HEK293T (cell line): ENCODE measurements at regions not wholly inside any gene's neighbourhood (a gene's known extent, or its start where the extent isn't known, plus 50 kb on each side); places are given as distances from the start of the nearest gene placed in this dataset.
"Not testable (repeated sequence)": the region's sequence is repeated elsewhere in the genome, so short reads cannot be mapped to it uniquely, and the experiment has no call there.

Experiments
- CTCF ChIA-PET: fragments of 350-600 bp; formaldehyde crosslinking; extraction: SDS; loops from one replicate; lab custom pipeline; 2021; ENCODE audit warnings: antibody characterized with exemption, inconsistent platforms; lab: Yijun Ruan, JAX
- POLR2A ChIA-PET: fragments of 350-600 bp; formaldehyde crosslinking; extraction: SDS; loops from one replicate; lab custom pipeline; 2020; ENCODE audit warnings: antibody characterized with exemption, inconsistent platforms; lab: Yijun Ruan, JAX
- DNase-seq: peaks from one replicate; pipeline ENCODE4 v3.0.0; 2012; ENCODE audit warnings: mixed read lengths; ENCODE audit errors: extremely low spot score
- ARNT ChIP-seq: fragments of 450-650 bp; IDR thresholded peaks from 2 replicates; pipeline ENCODE4 v1.6.1; 2017; ENCODE audit warnings: mild to moderate bottlenecking
- BHLHE40 ChIP-seq: fragments of 450-650 bp; IDR thresholded peaks from 2 replicates; pipeline ENCODE4 v1.6.1; 2016; ENCODE audit warnings: mild to moderate bottlenecking, moderate library complexity, borderline replicate concordance
- CTBP1 ChIP-seq: fragments of 450-650 bp; IDR thresholded peaks from 2 replicates; pipeline ENCODE4 v1.6.1; 2016; ENCODE audit warnings: borderline replicate concordance
- ELF4 ChIP-seq: fragments of 450-650 bp; IDR thresholded peaks from 2 replicates; pipeline ENCODE4 v1.6.1; 2017; ENCODE audit warnings: antibody characterized with exemption
- FOXA1 ChIP-seq: fragments of 450-650 bp; IDR thresholded peaks from 2 replicates; pipeline ENCODE4 v1.6.1; 2016; ENCODE audit warnings: mild to moderate bottlenecking
- FOXK2 ChIP-seq: fragments of 450-650 bp; IDR thresholded peaks from 2 replicates; pipeline ENCODE4 v1.6.1; 2016; ENCODE audit warnings: mild to moderate bottlenecking
- FOXM1 ChIP-seq: fragments of 450-650 bp; IDR thresholded peaks from 2 replicates; pipeline ENCODE4 v1.6.1; 2017; ENCODE audit warnings: mild to moderate bottlenecking, borderline replicate concordance
- HDGF ChIP-seq: fragments of 450-650 bp; IDR thresholded peaks from 2 replicates; pipeline ENCODE4 v1.6.1; 2017; ENCODE audit warnings: antibody characterized with exemption, borderline replicate concordance
- L3MBTL2 ChIP-seq: fragments of 450-650 bp; conservative IDR thresholded peaks from 2 replicates; pipeline ENCODE4 v1.6.1; 2016; ENCODE audit warnings: mild to moderate bottlenecking
- LEF1 ChIP-seq: fragments of 450-650 bp; IDR thresholded peaks from 2 replicates; pipeline ENCODE4 v1.6.1; 2017; ENCODE audit warnings: mild to moderate bottlenecking, borderline replicate concordance
- NFRKB ChIP-seq: fragments of 450-650 bp; IDR thresholded peaks from 2 replicates; pipeline ENCODE4 v1.6.1; 2016; ENCODE audit warnings: mild to moderate bottlenecking, moderate library complexity
- SP1 ChIP-seq: fragments of 450-650 bp; IDR thresholded peaks from 2 replicates; pipeline ENCODE4 v1.6.1; 2017
- SUZ12 ChIP-seq: fragments of 450-650 bp; IDR thresholded peaks from 2 replicates; pipeline ENCODE4 v1.6.1; 2016; ENCODE audit warnings: mild to moderate bottlenecking
- TARDBP ChIP-seq: fragments of 450-650 bp; IDR thresholded peaks from 2 replicates; pipeline ENCODE4 v1.6.1; 2016
- ZNF384 ChIP-seq: fragments of 450-650 bp; IDR thresholded peaks from 2 replicates; pipeline ENCODE4 v1.6.1; 2016
- TF ChIP-seq, protein P1 (sequence below): fragments of 450-650 bp; IDR thresholded peaks from 2 replicates; pipeline ENCODE4 v1.6.1; 2016

DNA sequence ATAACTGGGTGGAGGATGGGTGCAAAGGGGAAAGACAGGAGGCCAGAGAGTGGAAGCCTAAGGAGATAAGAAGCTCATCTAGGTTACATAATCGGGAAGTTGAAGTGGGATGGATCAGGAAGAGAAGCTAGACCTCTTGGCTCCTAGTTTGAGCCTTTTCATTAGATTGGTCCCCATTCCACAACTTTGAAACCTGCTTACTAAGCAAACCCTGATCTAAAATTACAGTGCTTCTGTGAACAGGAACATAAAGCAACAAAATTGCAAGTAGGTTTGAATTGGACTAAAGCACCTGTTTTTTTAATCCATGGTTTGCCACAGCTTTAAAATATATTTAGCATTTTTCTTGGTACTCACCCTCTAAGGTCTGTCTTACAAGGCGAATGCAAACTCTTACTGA is 80.4 kb upstream of the EED start:
- POLR2A ChIA-PET = no interaction called here
- CTCF ChIA-PET = no interaction called here

DNA sequence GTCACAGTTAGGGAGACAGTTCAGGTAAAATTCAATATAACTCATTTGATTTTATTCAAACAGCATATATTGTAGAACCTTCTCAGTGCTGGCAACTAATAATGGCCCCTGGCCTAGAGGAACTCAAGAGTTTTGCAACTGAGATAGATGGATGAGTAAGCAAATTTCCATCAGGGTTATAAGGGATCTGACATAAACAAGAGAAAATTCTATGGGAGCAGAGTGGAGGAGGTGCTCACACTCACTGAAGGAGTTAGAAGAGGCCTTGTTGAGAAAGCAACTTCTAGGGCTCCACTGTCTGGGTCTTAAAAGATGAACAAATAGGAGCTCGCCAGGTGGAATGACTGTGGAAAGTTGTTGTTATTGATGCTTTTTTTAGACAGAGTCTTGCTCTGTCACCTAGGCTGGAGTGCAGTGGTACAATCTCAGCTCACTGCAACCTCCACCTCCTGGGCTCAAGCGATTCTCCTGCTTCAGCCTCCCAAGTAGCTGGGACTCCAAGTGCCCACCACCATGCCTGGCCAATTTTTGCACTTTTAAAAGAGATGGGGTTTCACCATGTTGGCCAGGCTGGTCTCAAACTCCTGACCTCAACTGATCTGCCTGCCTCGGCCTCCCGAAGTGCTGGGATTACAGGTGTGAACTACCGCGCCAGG is 81.2 kb upstream of the EED start:
- CTCF ChIA-PET, POLR2A ChIA-PET, DNase-seq: not testable (repeated sequence)

More for the DNA sequence above, 80.4 kb upstream of the EED start:
- no peak for TF ChIP-seq L3MBTL2
- TF ChIP-seq, protein P1, sequence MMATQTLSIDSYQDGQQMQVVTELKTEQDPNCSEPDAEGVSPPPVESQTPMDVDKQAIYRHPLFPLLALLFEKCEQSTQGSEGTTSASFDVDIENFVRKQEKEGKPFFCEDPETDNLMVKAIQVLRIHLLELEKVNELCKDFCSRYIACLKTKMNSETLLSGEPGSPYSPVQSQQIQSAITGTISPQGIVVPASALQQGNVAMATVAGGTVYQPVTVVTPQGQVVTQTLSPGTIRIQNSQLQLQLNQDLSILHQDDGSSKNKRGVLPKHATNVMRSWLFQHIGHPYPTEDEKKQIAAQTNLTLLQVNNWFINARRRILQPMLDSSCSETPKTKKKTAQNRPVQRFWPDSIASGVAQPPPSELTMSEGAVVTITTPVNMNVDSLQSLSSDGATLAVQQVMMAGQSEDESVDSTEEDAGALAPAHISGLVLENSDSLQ = no peak
- TF ChIP-seq ARNT = no peak
- no peak for TF ChIP-seq FOXM1
- DNase-seq = no peak

DNA sequence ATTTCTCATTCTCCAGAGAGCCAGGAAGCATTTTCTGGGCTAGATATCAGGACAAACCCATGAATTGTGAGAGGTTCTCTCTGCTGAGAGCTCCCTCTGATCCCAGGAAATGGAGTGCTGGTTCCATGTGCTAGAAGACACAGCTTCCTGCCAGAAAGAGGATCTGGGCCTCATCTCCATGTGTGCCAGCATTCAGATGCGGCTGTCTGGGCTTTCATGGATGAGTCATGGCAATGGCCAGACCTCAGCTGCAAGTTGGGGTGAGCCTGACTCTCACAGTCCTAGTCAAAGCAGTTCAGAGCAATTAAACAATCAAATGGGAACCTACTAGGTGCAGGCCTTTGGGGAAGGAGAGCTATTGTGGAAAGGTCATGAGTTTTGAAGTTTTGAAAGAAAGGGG is 82.3 kb upstream of the EED start:
- TF ChIP-seq FOXA1 = no peak
- no peak for TF ChIP-seq FOXK2
- TF ChIP-seq FOXM1 = no peak
- TF ChIP-seq L3MBTL2 = no peak
- TF ChIP-seq, protein P1 = no peak
- no peak for TF ChIP-seq TARDBP
- no peak for TF ChIP-seq ELF4
- TF ChIP-seq ZNF384 = no peak
- TF ChIP-seq SP1 = no peak
- no peak for TF ChIP-seq NFRKB
- TF ChIP-seq LEF1 = no peak
- TF ChIP-seq ARNT = no peak
- TF ChIP-seq SUZ12 = no peak
- no peak for TF ChIP-seq CTBP1
- no peak for TF ChIP-seq BHLHE40
- TF ChIP-seq HDGF = no peak
- POLR2A ChIA-PET = no interaction called here
- CTCF ChIA-PET = interaction anchor here (1.0 kb wide), 1 partner anchor 31 kb away, joined by 4 read pairs; no protein-coding TSS in a partner anchor
- no peak for DNase-seq

DNA sequence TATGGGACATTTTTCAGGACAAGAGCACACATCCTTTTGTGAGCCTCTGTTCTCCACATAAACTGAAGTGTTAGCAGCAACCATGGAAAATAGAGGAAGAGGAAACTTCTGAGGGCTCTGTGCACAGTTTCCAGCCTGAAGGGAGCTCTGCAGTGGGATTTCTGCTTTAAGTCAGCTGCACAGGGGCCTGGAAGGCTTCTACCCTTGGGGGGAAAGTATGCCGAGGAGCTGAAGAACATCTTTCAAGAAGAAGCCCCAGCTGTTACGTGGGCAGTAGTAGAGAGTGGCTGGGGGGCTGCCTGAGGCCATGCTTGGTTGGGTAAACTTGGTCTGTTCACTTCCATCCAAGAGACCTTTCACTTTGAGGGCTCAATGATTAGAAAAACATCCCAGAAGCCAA is 82.7 kb upstream of the EED start:
- TF ChIP-seq ZNF384 (no peak), FOXK2 (no peak), LEF1 (no peak)
- DNase-seq = no peak
- CTCF ChIA-PET = interaction anchor here (1.0 kb wide), 1 partner anchor 32 kb away, joined by 4 read pairs; no protein-coding TSS in a partner anchor
- POLR2A ChIA-PET = no interaction called here

DNA sequence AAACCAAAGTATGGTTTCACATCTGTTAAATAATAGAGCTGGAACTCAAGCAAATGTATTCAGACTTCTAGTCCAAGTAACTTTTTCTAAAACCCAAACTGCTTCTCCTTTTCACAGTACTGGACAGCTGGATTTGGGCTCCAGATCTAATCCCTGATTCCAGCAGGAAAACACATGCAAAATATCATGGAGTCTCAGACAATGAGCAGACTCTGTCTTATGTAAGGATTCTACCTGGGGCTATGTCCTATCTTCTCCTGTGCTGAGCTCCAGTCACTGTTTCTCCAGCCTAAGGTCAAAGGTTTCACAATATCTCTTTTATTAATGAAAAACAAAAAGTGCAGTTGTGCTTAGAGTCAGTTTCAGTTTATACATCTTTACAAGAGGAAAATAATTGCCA is 83.2 kb upstream of the EED start:
- no peak for TF ChIP-seq NFRKB
- ChIA-PET POLR2A (no interaction called here), CTCF (no interaction called here)
- no peak for DNase-seq

DNA sequence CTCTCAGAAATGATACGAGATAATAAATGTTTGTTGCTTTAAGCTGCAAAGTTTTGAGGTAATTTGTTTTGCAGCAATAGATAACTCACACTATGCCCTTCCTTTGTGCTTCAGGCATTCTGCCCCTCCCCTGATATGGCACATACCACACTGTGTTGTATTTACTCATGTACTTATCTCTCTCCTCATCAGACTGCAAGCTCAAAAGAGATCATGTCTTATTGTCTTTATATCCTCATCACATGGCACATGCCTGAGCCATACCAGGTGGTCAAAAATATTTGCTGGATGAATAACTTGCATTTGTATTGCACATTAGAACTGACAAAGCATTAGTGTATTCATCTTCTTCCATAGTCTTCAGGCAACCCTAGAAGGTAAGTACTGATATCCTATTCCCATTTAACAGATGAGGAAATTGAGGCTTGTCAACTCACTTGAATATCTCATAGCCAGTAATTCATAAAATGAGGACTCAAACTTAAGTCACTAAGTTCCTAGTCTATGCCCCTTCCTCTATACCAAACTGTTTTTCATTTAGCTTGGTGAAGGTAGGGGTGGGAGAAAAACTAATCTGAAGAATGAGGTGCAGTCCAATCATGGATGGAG is 83.9 kb upstream of the EED start:
- ChIA-PET CTCF (interaction anchor here (0.6 kb wide), 1 partner anchor 192 kb away, joined by 8 read pairs; no protein-coding TSS in a partner anchor), POLR2A (no interaction called here)
- TF ChIP-seq NFRKB = no peak
- DNase-seq = no peak

DNA sequence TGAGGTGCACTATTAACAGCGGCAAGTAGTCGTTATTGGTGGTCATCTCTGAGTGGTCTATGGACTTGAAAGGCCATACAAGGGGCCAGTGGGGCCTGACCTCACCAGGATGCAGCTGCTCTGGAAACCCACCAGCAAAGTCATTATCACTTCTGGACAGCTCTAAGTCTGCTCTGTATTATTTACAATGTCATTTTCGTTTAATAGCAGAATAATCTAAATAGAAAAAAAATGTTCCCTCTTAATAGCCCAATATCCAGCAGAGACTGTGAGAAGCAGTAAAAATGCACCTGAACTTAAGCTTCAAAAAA is 85.0 kb upstream of the EED start:
- POLR2A ChIA-PET = no interaction called here
- DNase-seq = no peak
- CTCF ChIA-PET = no interaction called here
- TF ChIP-seq ELF4 (no peak), CTBP1 (no peak), LEF1 (no peak), SUZ12 (no peak), FOXK2 (no peak), HDGF (no peak), SP1 (no peak), L3MBTL2 (no peak), FOXM1 (no peak), TARDBP (no peak), ZNF384 (no peak), FOXA1 (no peak)
- TF ChIP-seq, protein P1 = no peak
